NCI-H1092 (cell line): ENCODE measurements at regions not wholly inside any gene's neighbourhood (a gene's known extent, or its start where the extent isn't known, plus 50 kb on each side); places are given as distances from the start of the nearest gene placed in this dataset.

Source experiments
- DNase-seq: peaks from one replicate; lab custom pipeline; 2025; lab: John Stamatoyannopoulos, UW

- DNase-seq, result no peak
Measured at GRCh38 chr3:115332998-115333397, 185.9 kb upstream of the ZBTB20 start.

GRCh38 chr3:115336836-115337235 lies 189.7 kb upstream of the ZBTB20 start:
- no peak for DNase-seq

- no peak for DNase-seq
Measured at GRCh38 chr3:115340586-115340985, 193.5 kb upstream of the ZBTB20 start.

GRCh38 chr3:115341208-115341607 lies 194.1 kb upstream of the ZBTB20 start:
- DNase-seq, result no peak

- no peak for DNase-seq
Measured at GRCh38 chr3:115347737-115348136, 200.6 kb upstream of the ZBTB20 start.

- DNase-seq, result no peak
Measured at GRCh38 chr3:115348412-115348811, 201.3 kb upstream of the ZBTB20 start.

GRCh38 chr3:115348951-115349745 lies 202.1 kb upstream of the ZBTB20 start:
- DNase-seq, result no peak

GRCh38 chr3:115350606-115351005 lies 203.5 kb upstream of the ZBTB20 start:
- no peak for DNase-seq

GRCh38 chr3:115351193-115351592 lies 204.1 kb upstream of the ZBTB20 start:
- no peak for DNase-seq

- no peak for DNase-seq
Measured at GRCh38 chr3:115354010-115354409, 206.9 kb upstream of the ZBTB20 start.

- no peak for DNase-seq
Measured at GRCh38 chr3:115357456-115357855, 210.4 kb upstream of the ZBTB20 start.

GRCh38 chr3:115359536-115359935 lies 212.4 kb upstream of the ZBTB20 start:
- no peak for DNase-seq

- no peak for DNase-seq
Measured at GRCh38 chr3:115361806-115362205, 214.7 kb upstream of the ZBTB20 start.

- no peak for DNase-seq
Measured at GRCh38 chr3:115363071-115363470, 216.0 kb upstream of the ZBTB20 start.

GRCh38 chr3:115369021-115369420 lies 221.9 kb upstream of the ZBTB20 start:
- DNase-seq, result no peak

GRCh38 chr3:115375362-115375761 lies 228.3 kb upstream of the ZBTB20 start:
- no peak for DNase-seq

- DNase-seq, result no peak
Measured at GRCh38 chr3:115380883-115381572, 233.9 kb upstream of the ZBTB20 start.

GRCh38 chr3:115381573-115381912 lies 234.5 kb upstream of the ZBTB20 start:
- no peak for DNase-seq

- DNase-seq, result no peak
Measured at GRCh38 chr3:115381931-115382330, 234.8 kb upstream of the ZBTB20 start.

GRCh38 chr3:115384381-115384780 lies 237.3 kb upstream of the ZBTB20 start:
- no peak for DNase-seq

GRCh38 chr3:115385774-115386730 lies 237.3 kb upstream of the GAP43 start:
- DNase-seq, result no peak

- no peak for DNase-seq
Measured at GRCh38 chr3:115388166-115388565, 235.1 kb upstream of the GAP43 start.

- no peak for DNase-seq
Measured at GRCh38 chr3:115388811-115389210, 234.5 kb upstream of the GAP43 start.
